Chondrocyte (in vitro differentiated cells): ENCODE measurements at regions not wholly inside any gene's neighbourhood (a gene's known extent, or its start where the extent isn't known, plus 50 kb on each side); places are given as distances from the start of the nearest gene placed in this dataset.
"Not testable (repeated sequence)": the region's sequence is repeated elsewhere in the genome, so short reads cannot be mapped to it uniquely, and the experiment has no call there.

Source experiments
- DNase-seq: peaks from one replicate; pipeline ENCODE4 v3.0.0; 2021; ENCODE audit warnings: mixed read lengths, low spot score
- H3K27ac Mint-ChIP-seq: one replicate; pipeline ENCODE4 v1.8.0; 2021; ENCODE audit warnings: mild to moderate bottlenecking, moderate library complexity, mixed read lengths; ENCODE audit not compliant: unreplicated experiment
- H3K27me3 Mint-ChIP-seq: 2 replicates; pipeline ENCODE4 v1.8.0; 2021; ENCODE audit warnings: low read depth, mixed read lengths
- H3K36me3 Mint-ChIP-seq: 2 replicates; pipeline ENCODE4 v1.8.0; 2021; ENCODE audit warnings: low read depth, mixed read lengths
- H3K4me1 Mint-ChIP-seq: 2 replicates; pipeline ENCODE4 v1.8.0; 2021; ENCODE audit warnings: low read depth, mild to moderate bottlenecking, mixed read lengths
- H3K4me3 Mint-ChIP-seq: one replicate; pipeline ENCODE4 v1.8.0; 2021; ENCODE audit warnings: mild to moderate bottlenecking, moderate library complexity, mixed read lengths; ENCODE audit not compliant: unreplicated experiment
- H3K9me3 Mint-ChIP-seq: 2 replicates; pipeline ENCODE4 v1.8.0; 2021; ENCODE audit warnings: low read depth, mixed read lengths
- TF ChIP-seq, protein P1 (sequence below): fragments of 200-600 bp; sonication (generic); IDR thresholded peaks from 2 replicates; pipeline ENCODE4 v1.5.0; 2021; ENCODE audit warnings: antibody characterized with exemption, mild to moderate bottlenecking, moderate library complexity

DNA sequence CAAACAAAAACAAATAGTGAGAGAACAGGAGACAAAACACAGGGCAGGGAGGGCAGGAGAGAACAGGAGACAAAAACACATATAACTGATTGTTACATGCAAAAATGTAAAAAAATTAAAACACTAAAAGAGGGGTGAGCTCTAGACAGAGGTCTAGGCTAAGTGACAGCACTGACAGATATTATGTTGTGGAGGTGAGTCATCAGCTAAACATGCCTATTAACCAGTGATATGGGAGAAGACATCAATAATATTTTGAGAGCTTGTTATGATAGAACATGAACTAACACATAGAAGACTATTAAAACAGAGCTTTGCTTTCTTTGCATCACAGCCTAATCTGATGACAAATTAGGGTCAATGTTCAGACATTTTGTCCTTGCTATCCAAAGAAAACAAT is 972.7 kb downstream of the PRIM2 start:
- Mint-ChIP-seq H3K9me3 (peaks cover 32% of the 10 kb centered on the region), H3K36me3 (no peaks in the 10 kb centered on the region), H3K27ac (no peak overlapping the region), H3K27me3 (no peaks in the 10 kb centered on the region), H3K4me1 (no peaks in the 10 kb centered on the region), H3K4me3 (no peak overlapping the region)
- TF ChIP-seq, protein P1, sequence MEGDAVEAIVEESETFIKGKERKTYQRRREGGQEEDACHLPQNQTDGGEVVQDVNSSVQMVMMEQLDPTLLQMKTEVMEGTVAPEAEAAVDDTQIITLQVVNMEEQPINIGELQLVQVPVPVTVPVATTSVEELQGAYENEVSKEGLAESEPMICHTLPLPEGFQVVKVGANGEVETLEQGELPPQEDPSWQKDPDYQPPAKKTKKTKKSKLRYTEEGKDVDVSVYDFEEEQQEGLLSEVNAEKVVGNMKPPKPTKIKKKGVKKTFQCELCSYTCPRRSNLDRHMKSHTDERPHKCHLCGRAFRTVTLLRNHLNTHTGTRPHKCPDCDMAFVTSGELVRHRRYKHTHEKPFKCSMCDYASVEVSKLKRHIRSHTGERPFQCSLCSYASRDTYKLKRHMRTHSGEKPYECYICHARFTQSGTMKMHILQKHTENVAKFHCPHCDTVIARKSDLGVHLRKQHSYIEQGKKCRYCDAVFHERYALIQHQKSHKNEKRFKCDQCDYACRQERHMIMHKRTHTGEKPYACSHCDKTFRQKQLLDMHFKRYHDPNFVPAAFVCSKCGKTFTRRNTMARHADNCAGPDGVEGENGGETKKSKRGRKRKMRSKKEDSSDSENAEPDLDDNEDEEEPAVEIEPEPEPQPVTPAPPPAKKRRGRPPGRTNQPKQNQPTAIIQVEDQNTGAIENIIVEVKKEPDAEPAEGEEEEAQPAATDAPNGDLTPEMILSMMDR = no peak
- no peak for DNase-seq

DNA sequence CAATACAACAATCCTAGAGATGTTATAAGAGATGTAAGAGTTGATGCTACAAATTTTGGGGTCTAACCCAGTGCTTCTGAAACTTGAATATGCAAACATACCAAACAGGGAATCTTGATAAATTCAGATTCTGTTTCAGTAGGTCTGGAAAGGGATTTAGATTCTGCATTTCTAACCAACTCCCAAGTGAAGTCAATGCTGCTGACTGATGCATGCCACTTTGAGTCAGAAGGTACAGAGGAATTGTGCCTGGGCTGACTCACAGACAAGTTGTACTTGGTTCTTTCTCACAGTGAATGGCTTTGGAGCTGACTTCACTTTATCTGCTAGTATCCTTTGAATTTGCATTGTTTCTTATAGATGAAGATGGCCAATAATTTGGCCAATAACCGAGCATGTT is 973.9 kb downstream of the PRIM2 start:
- peaks cover 30% of the 10 kb centered on the region for H3K9me3 Mint-ChIP-seq

DNA sequence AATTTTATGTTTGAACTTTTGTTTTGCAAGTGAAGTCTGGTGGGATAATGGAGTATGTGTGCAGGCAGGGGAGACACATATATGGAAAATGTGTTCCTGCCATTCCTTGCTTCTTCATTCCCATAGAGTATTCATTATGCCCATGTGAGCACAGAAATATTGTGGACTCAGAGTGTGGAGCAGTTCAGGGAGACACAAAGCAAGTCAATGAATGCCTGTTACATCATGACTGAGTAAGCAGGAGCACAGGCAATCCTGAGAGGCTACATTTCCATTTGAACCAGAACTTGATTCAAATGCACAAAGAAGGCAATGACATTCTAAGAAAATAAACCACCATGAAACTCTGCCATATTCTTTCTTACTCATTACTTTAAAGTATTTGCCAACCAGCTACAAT is 990.5 kb downstream of the PRIM2 start:
- not testable (repeated sequence) for H3K27me3 Mint-ChIP-seq, H3K4me1 Mint-ChIP-seq, DNase-seq, H3K4me3 Mint-ChIP-seq, H3K36me3 Mint-ChIP-seq, H3K27ac Mint-ChIP-seq, H3K9me3 Mint-ChIP-seq

More for the DNA sequence above, 973.9 kb downstream of the PRIM2 start:
- H3K36me3 Mint-ChIP-seq, H3K4me1 Mint-ChIP-seq, H3K27me3 Mint-ChIP-seq, H3K27ac Mint-ChIP-seq, H3K4me3 Mint-ChIP-seq, DNase-seq: not testable (repeated sequence)

DNA sequence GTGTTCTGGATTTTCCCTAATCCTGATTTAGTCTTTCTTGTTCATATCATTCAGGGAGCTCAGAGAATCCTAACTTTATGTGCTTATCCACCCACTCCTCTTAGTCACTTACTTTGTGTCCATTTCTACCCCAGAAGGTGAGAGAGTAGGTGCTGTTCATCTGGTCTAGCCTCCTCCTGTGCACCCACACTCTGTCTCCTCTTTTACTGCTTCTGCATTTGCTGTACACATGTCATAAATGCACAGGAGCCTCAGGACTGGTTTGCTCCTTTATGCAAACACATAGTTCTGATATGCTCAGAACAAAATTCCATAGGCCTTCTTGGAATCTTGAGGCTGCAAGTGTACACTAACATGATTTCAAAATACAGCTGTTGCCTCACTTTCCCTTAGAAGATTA is 1014.7 kb downstream of the PRIM2 start:
- H3K4me1 Mint-ChIP-seq, H3K4me3 Mint-ChIP-seq, DNase-seq, H3K27ac Mint-ChIP-seq, H3K36me3 Mint-ChIP-seq, H3K27me3 Mint-ChIP-seq: not testable (repeated sequence)
- peaks cover 33% of the 10 kb centered on the region for H3K9me3 Mint-ChIP-seq

DNA sequence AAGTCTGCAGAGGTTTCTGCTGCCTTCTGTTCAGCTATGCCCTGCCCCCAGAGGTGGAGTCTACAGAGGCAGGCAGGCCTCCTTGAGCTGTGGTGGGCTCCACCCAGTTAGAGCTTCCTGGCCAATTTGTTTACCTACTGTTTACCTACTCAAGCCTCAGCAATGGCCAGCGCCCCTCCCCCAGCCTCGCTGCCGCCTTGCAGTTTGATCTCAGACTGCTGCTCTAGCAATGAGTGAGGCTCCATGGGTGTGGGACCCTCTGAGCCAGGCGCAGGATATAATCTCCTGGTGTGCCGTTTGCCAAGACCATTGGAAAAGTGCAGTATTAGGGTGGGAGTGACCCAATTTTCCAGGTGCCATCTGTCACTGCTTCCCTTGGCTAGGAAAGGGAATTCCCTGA is 1024.9 kb downstream of the PRIM2 start:
- H3K4me3 Mint-ChIP-seq, H3K27me3 Mint-ChIP-seq, DNase-seq, H3K27ac Mint-ChIP-seq, H3K36me3 Mint-ChIP-seq, H3K4me1 Mint-ChIP-seq: not testable (repeated sequence)
- H3K9me3 Mint-ChIP-seq = peaks cover 37% of the 10 kb centered on the region

DNA sequence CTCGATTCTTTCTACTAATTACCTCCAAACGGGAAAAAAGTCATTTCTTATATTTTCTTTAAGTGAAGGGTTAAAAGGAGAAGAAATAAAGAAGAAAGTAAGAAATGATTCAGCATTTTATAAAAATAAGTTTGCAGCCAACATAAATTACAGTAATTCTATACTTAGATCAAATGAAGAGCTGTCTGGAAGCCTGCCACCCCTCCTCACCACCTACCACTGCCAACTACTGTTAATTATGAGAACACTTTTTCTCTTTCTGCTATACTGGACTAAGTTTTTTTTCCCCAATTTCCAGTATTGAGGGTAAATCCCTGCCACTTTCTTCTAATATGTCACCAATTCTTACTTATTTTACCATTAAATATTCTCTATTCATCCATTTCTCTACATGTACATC is 1030.1 kb downstream of the PRIM2 start:
- H3K27ac Mint-ChIP-seq, H3K4me1 Mint-ChIP-seq, H3K36me3 Mint-ChIP-seq, H3K4me3 Mint-ChIP-seq, H3K27me3 Mint-ChIP-seq, DNase-seq: not testable (repeated sequence)
- peaks cover 31% of the 10 kb centered on the region for H3K9me3 Mint-ChIP-seq

DNA sequence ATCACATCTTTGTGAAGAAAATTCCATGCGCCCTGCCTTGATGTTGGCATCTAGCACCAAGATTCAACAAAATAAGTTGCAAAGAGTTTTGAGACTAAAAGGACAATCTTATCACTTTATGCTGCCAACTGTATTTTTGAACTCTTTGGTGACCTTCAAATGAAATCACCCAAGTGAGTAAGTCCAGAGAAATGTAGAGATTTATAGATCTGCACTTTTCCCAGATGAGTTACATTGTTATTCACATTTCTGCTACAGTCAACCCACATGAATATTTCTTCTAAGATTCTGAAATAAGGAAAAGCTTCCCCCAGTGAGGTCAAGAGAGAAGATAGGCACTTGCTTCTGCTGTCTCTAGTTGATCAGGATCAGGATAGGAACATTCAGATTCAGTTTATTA is 1034.2 kb downstream of the PRIM2 start:
- H3K27me3 Mint-ChIP-seq, H3K4me1 Mint-ChIP-seq, H3K4me3 Mint-ChIP-seq, DNase-seq, H3K36me3 Mint-ChIP-seq, H3K27ac Mint-ChIP-seq: not testable (repeated sequence)
- peaks cover 17% of the 10 kb centered on the region for H3K9me3 Mint-ChIP-seq

DNA sequence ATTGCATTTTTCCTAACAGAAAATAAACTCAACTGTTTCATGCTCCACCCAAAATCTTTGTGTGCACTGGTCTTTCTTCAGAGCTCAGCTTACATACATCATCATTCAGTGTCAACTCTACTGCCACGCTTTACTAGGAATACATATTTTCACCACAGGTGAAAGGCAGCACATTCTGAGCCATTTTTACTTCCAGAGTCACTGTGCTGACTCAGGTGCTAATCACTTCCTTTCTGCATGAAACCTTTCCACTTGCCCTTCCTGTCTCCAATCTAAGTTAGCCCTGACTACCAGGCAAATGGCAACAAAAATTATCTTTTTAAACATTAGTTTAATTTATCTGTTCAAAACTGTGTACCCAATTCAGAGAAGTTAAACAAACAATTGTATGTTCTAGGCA is 1041.0 kb downstream of the PRIM2 start:
- H3K27me3 Mint-ChIP-seq, H3K36me3 Mint-ChIP-seq, DNase-seq, H3K4me1 Mint-ChIP-seq, H3K4me3 Mint-ChIP-seq, H3K27ac Mint-ChIP-seq: not testable (repeated sequence)
- peaks cover 13% of the 10 kb centered on the region for H3K9me3 Mint-ChIP-seq

DNA sequence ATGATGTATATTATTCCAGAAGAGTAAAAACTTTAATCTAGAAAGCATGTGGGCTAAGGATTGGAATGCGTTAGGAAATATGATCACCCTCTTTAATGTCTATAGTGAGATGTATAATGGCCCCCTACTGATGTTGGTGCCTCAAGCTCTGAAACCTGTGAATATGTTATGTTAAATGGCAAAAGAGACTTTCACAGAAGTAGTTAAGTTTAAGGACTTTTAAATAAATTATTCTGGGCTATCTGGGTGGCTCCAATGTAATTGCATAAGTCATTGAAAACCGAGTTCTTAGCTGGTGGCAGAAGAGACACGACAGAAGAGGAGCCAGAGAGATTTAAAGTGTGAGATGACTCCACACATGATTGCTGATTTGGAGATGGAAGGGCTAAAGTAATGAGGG is 1048.4 kb downstream of the PRIM2 start:
- H3K27ac Mint-ChIP-seq, H3K4me3 Mint-ChIP-seq, H3K4me1 Mint-ChIP-seq, DNase-seq, H3K27me3 Mint-ChIP-seq, H3K36me3 Mint-ChIP-seq: not testable (repeated sequence)
- H3K9me3 Mint-ChIP-seq = peaks cover 31% of the 10 kb centered on the region

DNA sequence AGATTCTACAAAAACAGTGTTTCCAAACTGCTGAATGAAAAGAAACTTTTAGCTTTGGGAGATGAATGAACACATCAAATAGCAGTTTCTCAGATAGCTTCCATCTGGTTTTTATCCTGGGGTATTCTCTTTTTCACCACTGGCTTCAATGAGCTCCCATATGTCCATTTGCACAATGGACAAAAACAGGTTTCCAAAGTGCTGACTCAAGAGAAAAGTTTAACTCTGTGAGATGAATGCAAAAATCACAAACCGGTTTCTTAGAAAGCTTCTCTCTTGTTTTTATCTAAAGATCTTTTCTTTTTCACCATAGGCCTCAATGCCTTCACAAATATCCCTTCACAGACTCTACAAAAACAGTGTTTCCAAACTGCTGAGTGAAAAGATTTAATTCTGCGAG is 1089.2 kb downstream of the PRIM2 start:
- H3K9me3 Mint-ChIP-seq = peaks cover 78% of the 10 kb centered on the region
- H3K27ac Mint-ChIP-seq, H3K4me1 Mint-ChIP-seq, H3K4me3 Mint-ChIP-seq, H3K27me3 Mint-ChIP-seq, H3K36me3 Mint-ChIP-seq, DNase-seq: not testable (repeated sequence)
